ENCODE measurements at regions not wholly inside any gene's neighbourhood (a gene's known extent, or its start where the extent isn't known, plus 50 kb on each side); places are given as distances from the start of the nearest gene placed in this dataset.

GRCh38 chr14:71362282-71362681 lies 455.0 kb downstream of the PCNX1 start:
- DNase-seq (ENCODE audit: low read depth) = no peak

- DNase-seq (ENCODE audit: low read depth) = no peak
Measured at GRCh38 chr14:71362920-71363584, 455.8 kb downstream of the PCNX1 start.

DNA sequence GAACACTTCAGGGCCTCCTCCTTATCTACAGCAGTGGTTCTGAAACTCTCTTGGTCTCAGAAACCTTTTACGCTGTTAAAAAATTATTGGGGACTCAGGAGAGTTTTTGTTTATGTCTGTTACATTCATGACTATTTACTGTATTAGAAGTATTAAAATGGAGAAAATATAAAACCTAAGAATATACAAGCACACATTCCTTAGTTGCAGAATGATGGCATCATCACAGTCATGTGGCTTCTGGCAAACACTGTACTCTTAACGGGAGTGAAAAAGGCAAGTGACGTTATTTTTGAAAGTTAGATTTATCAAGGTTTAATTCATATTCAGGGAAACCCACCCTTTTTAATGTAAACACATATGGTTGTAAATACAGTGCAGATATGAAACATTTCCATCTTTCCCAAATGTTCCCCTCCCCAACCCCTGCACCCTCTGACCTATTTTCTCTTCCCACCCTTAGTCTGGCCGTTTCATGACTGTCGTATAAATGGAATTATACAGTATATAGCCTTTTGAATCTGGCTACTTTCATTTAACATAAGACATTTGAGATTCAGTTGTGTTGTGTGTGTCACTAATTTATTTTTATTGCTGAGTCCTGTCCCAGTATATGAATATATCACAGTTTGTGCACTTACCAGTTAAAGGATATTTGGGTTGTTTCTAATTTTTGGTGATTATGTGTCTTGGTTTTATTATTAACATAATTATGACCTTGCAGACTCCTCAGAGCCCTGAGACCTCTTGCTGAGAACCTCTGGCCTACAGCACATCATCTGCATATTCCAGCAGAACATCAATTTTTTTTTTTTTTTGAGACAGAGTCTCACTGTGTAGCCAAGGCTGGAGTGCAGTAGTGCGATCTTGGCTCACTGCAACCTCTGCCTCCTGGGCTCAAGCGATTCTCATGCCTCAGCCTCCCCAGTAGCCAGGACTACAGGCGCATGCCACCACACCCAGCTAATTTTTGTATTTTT lies 457.0 kb downstream of the PCNX1 start:
- DNase-seq (ENCODE audit: low read depth) = no peak

GRCh38 chr14:71365361-71365760 lies 458.1 kb downstream of the PCNX1 start:
- DNase-seq (ENCODE audit: low read depth) = no peak

GRCh38 chr14:71366861-71367260 lies 459.6 kb downstream of the PCNX1 start:
- no peak for DNase-seq (ENCODE audit: low read depth)

DNA sequence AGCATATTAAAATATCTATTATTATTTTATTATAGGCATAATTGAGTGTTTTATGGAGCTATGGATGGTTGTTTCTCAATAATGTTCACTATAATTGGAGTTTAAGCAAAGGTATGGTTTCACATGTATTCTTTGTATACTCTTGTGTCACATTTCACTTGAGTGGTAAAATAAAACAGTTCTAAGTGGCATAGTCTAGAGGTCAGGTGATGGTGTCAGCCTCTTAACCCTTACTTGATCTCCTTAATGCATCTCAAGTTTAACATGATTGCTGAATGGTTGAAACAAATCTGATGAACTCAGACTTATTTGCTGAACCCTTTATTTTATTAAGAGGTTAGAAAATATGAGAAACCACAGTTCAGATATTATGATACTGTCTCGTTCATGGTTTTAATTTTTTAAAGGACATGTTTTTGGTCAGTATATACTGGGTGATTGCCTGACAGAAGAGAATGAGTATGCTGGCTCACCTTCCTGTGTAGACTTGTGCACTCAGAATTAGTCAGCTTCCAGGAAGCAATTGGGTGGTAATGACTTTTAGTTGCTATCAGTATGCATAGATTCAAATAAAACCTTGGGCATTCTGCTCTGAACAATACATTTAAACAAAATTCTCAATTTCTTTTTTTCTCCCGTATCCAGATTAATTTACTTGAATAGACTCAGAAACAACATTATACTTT lies 464.6 kb downstream of the PCNX1 start:
- DNase-seq (ENCODE audit: low read depth) = no peak

GRCh38 chr14:71372411-71372838 lies 465.2 kb downstream of the PCNX1 start:
- no peak for DNase-seq (ENCODE audit: low read depth)

GRCh38 chr14:71373773-71374172 lies 466.5 kb downstream of the PCNX1 start:
- DNase-seq (ENCODE audit: low read depth) = no peak

- no peak for DNase-seq (ENCODE audit: low read depth)
Measured at GRCh38 chr14:71374989-71375388, 467.7 kb downstream of the PCNX1 start.

DNA sequence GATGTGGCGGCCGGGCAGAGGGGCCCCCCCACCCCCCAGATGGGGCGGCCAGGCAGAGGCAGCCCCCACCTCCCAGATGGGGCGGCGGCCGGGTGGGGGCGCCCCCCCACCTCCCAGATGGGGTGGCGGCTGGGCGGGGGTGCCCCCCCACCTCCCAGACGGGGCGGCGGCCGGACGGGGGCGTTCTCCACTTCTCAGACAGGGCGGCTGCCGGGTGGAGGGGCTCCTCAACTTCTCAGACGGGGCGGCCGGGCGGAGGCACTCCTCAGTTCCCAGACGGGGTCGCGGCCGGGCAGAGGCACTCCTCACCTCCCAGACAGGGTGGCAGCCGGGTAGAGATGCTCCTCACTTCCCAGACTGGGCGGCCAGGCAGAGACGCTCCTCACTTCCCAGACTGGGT lies 469.8 kb downstream of the PCNX1 start:
- DNase-seq (ENCODE audit: low read depth) = no peak

GRCh38 chr14:71380271-71380670 lies 473.0 kb downstream of the PCNX1 start:
- DNase-seq (ENCODE audit: low read depth) = peak; percentile 71

- no peak for DNase-seq (ENCODE audit: low read depth)
Measured at GRCh38 chr14:71381814-71382213, 474.6 kb downstream of the PCNX1 start.

GRCh38 chr14:71382315-71382714 lies 475.1 kb downstream of the PCNX1 start:
- no peak for DNase-seq (ENCODE audit: low read depth)

GRCh38 chr14:71383510-71383909 lies 476.3 kb downstream of the PCNX1 start:
- DNase-seq (ENCODE audit: low read depth) = no peak

DNA sequence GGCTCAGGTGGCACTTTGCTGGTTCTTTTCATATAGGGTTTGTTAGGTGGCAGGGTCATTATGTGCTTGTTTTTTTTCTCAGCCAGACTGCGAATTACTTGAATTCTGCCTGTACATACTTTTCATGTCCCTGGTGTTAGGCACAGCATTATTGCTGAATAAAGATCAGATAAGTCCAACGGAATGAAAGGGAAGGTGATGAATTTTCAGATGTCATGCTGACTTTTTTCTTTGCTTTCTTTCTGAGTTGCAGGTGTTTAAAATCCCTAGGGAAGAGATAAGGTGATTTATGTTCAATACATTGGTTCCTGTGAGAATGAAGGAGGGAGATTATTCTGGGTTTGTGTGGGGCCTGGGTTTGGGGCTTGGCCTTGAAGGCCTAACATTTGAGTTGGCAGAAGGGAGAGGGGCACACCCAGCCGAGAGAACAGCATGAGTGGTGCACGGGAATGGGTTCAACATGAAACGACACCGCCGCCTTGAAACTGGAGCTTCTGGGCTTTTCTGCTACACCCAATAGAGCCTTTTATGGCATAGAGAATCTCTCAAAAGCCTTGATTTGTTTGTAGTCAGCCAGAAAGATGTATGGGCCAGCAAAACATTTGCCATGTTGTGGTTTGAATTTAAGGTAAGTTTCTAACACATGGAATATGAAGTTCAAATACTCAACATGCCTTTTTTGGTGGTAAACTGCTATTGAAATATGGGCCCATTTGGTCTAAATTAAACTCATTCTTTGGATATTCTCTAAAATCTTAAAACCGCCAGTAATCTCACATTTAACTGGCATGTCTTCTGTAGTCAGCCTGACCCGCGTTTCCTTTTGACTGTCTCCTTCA lies 477.0 kb downstream of the PCNX1 start:
- DNase-seq (ENCODE audit: low read depth) = no peak

GRCh38 chr14:71387753-71388152 lies 480.5 kb downstream of the PCNX1 start:
- DNase-seq (ENCODE audit: low read depth) = no peak

DNA sequence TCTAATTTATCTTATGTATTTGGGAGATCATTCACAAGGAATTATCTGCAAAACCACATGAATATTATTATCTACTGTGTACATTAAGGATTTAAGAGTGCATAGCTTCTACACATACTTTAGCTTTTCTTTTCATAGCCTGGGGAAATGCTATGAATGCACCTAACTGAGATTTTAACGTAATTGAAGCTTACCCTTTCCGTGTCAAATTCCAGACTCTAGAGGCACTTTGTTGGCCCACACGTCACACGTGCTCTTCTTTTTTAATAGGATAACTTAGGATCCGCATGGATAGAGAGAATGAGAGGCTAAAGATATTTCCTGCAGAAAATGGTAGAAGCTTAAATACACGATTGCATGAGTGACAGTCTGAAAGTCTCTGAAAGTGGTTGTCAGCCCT lies 481.1 kb downstream of the PCNX1 start:
- DNase-seq (ENCODE audit: low read depth) = no peak

- DNase-seq (ENCODE audit: low read depth) = no peak
Measured at GRCh38 chr14:71388862-71389261, 481.6 kb downstream of the PCNX1 start.

- DNase-seq (ENCODE audit: low read depth) = no peak
Measured at GRCh38 chr14:71394386-71394785, 487.1 kb downstream of the PCNX1 start.

DNA sequence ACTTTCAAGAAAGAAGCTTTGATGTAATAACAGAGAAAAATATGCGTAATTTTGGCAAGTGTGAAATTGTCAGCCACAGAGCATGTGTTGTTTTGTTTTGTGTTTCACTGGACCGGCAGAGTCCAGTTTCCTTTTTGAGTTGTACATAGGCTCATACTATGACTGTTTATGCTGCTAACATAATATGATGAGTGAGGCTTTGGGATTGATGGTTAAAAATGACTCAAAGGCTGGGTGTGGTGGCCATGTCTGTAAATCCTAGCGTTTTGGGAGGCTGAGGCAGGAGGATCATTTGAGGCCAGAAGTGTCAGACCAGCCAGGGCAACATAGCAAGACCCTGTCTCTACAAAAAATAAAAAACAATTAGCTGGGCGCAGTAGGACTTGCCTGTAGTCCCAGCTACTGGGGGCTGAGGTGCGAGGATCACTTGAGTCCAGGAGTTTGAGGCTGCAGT lies 487.9 kb downstream of the PCNX1 start:
- DNase-seq (ENCODE audit: low read depth) = peak; percentile 53

DNA sequence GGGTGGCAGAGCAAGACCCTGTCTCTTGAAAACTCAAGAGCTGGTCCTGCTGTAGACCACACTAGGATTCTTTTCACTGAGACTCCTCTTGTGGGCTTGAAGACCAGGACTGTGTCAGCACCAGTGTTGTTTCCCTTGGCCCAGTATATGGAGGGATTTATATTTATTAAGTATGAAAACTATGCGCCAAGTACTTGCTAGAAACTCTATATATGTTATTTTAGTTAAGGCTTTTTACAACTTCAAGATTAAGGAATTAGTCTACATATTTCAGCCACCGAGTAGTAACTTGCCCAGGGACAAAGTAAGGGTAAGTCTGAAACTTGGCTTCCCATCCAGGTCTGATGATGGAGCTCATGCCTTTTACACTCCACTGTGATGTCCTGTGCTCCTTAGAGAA lies 488.4 kb downstream of the PCNX1 start:
- no peak for DNase-seq (ENCODE audit: low read depth)
